HG03342 (cell line): ENCODE measurements at regions not wholly inside any gene's neighbourhood (a gene's known extent, or its start where the extent isn't known, plus 50 kb on each side); places are given as distances from the start of the nearest gene placed in this dataset.
"Not testable (repeated sequence)": the region's sequence is repeated elsewhere in the genome, so short reads cannot be mapped to it uniquely, and the experiment has no call there.

Experiments
- ATAC-seq: cut with Tn5 transposase; IDR thresholded peaks from one replicate; pipeline ENCODE4 v1.9.1; 2021; ENCODE audit warnings: mild to moderate bottlenecking, moderate library complexity; ENCODE audit not compliant: unreplicated experiment

DNA sequence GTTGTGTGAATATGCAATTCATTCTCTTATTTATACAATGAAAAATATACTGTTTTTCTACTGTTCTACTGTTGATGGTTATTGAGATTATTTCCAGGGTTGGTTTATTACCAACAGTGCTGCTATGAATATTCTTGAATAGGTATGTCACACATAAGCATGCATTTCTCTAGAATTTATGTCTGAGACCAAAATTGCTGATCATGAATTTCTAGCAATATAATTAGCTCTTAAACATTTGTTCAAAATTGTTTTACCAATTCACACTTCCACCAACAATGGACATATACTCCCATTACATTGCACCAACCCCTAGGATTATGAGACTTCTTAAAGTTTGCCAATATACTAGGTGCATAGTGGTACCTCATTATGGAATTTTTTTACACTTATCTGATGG, 164.1 kb upstream of the KCNQ5 start:
- no peak for ATAC-seq

DNA sequence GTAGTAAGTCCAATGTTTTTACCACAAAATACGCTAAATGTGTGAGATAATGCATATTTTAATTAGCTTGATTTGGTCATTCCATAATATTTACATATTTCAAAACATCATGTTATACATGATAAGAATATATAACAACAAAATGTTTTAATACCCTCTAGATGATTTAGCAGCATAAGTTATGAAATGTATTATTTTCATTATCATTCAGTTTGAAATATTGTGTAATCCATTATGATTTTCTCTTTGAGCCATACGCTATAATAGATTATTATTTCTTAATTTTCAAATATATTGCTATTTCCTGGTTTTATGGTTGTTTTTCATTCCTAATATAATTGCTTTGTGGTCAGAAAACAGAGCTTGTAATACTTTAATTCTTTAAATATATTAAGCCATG, 163.3 kb upstream of the KCNQ5 start:
- no peak for ATAC-seq

DNA sequence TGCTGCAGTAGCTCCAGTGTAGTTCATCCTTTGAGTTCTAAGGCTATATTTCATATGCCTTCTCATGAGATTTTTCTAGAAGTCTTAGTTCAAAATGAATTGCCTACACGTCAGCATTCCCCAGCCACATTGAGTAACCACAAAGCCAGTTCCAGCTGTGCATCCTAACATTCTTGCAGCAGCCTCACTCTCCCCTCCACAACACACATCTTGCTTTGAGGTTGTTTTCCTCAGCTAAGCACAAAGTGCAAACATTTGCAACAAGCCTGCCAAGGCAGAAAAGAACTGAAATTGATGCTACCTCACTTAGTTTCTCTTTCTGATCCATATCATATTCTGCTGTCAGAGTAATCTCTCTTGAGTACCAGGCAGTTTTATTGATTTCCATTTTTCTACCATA, 160.7 kb upstream of the KCNQ5 start:
- ATAC-seq = no peak

DNA sequence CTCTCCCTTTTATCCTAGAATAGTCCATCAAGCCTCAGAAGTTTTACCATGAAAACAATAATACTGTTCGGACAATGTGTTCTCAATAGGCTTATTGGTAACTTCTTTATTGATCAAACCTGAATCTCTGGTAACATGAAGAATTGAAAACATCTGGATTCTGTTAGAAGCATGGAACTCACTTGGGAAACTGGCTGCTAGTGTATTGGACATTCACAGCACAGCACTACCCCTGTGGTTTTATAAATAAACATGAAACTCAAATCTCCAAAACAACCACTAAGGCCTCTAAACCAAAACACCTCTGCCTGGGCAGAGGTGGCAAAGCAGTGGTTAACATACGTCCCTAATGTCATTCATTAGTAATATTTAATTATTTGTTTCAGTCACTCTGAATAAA, 157.6 kb upstream of the KCNQ5 start:
- ATAC-seq = no peak

DNA sequence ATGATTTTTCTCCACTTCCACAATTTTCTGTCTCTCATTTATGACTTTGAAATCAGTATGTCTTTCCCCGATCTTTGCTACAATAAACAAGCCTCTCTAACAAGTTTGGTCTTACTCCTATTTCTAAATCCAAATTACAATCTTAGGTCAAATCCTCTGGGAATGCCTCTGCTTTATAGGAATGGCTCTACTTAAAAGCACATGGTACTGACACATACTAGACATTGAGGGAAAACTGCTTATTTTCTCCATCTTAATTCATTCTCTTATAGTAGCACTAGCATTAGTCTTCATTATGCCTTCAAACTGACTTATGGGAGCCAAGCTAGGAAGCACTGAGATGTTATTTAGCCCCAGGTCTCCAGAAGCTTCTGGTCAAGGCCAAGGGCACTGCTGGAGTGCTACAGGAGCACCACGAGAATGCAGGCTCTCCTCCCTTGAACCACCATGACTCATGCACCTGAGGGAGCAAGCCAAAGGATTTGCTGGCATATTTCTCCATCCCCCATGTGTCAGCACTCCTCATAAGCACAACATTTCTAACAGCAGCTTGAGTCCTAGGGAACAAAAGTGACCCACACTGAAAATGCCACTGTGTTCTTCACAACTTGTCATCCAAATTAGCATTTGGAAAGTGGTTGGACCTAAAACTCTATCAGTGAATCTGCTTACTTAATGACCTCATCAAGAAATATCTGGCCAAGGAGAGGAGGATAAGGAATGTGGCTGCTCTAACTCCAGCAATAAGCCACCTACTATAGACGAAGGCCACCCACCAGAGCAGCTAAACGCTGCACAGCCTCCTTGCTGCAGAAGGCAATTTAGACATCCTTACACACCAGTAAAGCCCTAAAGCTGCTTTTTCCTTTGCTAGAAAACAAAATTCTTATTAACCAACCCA, 156.8 kb upstream of the KCNQ5 start:
- no peak for ATAC-seq

DNA sequence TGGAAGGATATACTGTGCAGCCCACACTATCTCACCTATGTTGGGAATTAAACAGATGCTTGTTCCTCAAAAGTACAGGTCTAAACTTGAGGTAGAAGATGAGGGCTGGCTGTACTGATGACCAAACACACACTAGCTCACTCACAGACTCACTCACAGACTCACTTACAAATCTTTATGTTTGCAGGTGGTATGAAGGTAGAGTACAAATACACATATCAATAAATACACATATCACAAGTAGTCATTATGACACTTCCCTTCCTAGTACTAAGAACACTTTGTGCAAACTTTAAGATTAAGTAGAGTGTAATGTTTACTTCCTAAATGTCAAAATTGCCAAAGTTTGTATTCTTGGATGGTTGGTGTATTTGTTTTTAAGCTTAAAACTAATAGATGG, 155.4 kb upstream of the KCNQ5 start:
- ATAC-seq = no peak

DNA sequence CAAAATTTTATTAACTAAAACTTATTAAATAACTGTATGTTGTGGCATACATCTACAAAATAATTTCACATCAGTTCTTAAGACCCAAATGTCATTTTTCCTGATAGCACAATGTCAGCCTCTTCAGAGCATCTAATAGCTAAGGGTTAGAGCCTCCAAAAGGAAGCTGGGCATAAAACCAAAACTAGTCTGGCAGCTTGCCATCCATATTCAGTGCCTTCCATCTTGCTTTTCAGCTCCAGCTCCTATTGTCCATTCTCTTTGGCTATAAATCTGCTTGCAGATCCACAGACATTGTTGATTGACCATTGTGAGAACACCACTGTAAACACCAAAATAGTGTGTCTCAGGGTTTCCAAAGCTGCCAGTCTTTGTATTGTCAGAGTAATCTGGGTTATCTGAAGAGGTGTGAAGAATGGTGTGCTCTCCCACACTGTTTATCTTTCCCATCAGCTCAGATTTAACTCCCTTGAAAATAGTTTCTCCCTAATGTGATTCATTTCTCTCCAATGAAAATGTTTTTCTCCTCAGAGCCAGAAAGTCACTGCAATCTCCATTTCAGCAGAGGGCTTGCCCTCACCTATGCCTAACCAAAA, 154.8 kb upstream of the KCNQ5 start:
- no peak for ATAC-seq

DNA sequence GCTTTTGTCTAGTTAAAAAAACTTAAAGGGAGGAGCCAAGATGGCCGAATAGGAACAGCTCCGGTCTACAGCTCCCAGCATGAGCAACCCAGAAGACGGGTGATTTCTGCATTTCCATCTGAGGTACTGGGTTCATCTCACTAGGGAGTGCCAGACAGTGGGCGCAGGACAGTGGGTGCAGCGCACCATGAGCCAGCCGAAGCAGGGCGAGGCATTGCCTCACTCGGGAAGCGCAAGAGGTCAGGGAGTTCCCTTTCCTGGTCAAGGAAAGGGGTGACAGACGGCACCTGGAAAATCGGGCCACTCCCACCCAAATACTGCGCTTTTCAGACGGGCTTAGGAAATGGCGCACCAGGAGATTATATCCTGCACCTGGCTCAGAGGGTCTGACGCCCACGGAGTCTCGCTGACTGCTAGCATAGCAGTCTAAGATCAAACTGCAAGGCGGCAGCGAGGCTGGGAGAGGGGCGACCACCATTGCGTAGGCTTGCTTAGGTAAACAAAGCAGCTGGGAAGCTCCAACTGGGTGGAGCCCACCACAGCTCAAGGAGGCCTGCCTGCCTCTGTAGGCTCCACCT, 152.4 kb upstream of the KCNQ5 start:
- ATAC-seq = not testable (repeated sequence)

DNA sequence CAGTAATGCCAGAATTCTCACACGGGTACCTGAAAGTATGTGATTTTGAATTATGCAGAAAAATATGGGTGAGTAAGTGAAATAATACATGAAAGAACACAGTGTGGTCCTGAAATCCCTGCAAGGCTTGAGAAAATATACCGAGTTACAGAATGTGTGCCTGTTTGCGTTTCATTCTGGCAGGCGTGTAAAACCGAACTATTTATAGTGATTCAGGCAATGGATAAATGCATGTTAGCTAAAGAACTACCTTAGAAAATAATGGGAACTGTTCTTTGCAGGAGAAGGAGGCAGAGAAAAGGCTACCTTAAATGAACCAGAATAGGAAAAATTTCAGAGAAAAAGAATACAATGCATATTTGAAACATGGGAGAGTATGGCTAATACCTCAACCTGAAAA, 145.8 kb upstream of the KCNQ5 start:
- no peak for ATAC-seq

DNA sequence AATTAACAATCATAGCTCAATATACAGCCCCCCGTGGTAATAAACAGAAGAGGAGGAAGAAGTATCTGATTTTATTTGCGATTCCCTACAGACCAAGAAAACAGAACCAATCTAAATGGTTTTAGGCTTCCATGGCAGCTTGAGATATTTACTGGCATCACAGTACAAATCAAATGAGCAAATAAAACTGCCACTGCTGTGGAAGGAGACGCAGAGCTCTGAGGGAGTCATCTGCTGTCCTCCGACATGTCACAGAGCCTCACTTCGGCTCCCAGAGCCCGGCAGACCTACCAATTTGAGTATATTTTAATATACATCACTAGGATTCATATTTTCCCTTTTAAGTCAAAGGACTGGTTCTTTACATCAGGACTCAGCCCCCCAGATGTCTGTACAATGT, 145.2 kb upstream of the KCNQ5 start:
- ATAC-seq = no peak

DNA sequence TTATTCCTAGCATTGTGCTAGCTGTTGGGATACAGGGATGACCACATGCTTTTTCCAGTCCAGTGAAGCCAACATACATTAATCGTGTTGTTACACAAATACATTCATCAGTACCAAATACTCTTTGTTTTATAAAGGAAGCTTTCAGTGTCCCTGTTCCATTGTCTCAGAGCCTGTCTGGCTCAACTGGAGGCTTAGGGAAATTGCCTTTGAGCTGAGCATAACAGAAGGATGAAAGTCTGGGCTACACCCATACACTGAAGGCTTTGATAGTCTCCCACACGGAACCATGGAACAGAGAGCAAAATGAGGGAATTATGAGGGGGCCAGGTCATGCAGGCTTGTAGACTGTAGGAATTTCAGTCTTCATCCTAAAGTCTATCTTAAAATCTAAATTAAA, 126.4 kb upstream of the KCNQ5 start:
- ATAC-seq = no peak

DNA sequence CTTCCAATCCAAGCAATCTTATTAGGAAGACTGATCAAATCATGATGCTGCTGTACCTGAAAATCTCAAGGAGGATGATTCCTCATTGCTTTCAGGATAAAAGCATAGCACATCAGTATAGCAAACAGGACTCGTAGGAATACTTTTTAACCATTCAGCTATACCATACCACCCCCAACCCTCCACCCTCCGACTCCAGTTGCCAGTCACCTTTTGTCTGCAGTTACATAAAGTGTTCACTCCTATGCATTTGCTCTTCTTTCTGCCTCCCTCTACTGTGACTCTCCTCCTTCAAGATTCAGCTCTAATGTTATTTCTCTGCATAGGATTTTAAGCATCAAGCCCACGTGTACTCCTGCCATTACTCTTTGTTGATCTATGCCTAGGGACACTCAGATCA, 124.7 kb upstream of the KCNQ5 start:
- no peak for ATAC-seq

DNA sequence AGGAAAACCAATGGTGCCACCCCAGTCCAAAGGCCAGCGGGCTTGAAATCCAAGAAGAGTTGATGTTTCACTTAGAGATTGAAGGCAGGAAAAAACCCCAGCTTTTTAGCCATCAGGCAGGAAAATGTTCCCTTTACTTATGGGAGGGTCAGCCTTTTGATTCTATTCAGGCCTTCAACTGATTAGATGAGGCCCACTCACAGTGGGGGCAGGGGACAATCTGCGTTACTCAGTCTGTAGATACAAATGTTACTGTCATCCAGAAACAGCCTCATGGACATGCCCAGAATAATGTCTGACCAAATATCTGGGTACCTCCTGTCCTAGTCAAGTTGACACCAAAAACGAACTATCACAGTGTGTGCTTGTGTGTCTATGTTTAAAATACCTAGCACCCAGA, 121.2 kb upstream of the KCNQ5 start:
- ATAC-seq = no peak

DNA sequence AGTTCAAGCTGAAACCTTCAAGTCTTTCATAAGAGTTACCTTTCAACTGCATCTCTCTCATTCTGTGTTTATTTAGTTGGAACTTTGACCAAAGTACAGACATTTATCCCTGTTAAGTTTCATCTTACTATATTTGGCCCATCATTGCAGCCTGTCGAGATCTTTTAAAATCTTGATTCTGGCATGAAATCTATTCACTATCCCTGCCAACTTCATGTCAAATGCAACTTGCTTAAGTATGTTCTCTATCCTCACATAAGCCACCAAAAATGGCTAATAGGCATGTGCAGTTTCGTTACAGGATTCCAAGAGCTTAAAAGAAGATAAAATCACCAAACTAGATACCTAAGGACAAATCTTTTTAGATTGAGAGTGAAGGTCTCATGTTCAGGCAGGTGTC, 117.5 kb upstream of the KCNQ5 start:
- no peak for ATAC-seq

DNA sequence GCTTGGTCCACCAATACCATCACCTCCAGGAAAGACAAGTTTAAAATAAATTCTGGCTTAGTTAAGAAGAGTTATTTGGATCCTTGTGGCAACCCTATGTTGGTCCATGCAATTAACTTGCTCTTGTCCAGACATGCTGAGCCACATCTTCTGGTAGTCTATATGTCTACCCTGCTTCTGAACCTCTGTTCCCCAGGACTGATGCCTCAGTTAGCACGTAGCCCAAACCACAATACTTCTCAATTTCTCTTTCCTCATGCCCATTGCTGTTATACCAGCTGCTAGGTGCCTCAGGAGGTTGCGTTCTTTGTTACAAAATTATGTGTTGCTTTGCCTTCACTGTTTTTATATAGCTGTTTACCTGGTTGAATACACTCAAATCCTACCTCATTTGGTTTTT, 116.4 kb upstream of the KCNQ5 start:
- no peak for ATAC-seq

DNA sequence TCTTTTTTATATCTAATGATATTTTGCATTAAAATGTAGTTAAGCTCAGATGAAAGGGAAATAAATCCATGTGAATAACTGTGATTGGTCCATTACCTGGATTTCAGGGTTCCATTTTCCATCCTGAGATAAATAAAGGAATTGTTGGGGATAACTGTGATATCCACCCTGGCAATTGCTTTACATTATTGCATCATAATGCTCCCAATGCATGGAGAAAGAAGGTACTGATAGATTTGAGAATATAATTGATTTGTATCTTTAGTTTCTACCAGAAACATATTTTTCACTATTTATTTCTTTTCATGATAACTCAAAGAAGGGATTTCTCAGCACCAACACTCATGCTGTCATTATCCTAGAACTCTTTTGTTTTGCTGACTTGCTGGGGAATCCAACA, 102.0 kb upstream of the KCNQ5 start:
- no peak for ATAC-seq

DNA sequence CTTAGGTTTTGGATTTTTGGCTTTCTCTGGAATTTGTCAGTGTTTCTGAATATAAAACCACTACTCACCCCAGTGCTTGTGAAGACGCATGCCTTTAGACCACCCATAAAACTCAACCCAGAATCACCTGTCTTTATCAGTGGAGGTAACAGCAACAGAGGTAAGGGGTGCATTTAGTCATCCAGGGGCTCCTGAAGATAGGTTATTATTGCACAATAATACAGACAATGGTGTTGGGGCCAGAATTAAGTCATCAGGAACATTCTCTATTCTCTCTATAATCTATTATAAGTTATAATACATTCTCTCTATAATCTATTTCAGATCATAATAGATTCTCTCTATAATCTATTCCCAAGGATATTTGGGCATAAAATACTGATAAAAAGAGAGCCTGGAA, 100.2 kb upstream of the KCNQ5 start:
- ATAC-seq = no peak

DNA sequence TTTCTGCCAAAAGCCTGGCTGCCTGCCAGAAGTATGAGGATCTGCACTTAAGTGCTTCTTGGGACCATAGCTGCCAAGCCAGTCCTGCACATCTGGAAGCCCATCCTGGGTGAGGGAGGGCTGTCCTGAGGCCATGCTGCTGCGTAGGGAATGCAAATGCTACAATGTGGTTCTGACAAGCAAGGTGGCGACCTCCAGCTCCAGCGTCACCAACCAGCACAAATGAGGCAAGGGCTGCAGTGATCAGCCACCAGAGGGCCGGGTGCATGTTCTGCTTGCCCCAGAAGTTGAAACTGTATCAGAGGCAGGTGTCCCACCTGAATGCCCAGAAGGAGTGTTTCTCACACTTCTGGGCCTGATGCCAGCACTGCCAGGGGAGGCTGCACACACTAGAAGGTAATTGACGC, 99.1 kb upstream of the KCNQ5 start:
- ATAC-seq = peak; percentile 52

DNA sequence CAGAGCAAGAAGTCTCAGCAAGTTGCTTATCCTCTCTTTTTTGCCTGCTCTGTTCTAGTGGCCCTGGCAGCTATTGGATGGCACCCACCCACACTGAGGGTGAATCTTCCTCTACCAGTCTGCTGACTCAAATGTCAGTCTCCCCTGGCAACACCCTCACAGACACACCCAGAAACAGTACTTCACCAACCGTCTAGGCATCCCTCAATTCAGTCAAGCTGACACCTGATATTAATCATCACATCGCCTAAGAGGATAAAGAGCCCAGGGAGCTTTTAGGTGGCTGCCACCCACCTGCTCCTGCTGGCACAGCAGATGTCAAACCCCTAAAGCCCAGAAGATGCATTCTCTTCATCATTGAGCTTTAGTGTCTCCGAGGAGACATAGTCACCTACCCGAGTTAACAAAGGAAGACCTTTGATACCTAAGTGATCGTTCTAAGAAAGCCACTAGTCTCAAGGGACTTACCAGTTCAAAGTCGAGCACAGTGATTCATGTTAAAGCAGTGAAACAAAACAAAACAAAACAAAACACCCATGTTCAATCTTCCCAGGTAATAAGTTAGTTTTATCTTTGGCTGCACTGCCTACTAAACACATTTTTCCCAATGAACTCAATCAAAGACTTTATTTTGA, 97.7 kb upstream of the KCNQ5 start:
- ATAC-seq = peak; percentile 69

DNA sequence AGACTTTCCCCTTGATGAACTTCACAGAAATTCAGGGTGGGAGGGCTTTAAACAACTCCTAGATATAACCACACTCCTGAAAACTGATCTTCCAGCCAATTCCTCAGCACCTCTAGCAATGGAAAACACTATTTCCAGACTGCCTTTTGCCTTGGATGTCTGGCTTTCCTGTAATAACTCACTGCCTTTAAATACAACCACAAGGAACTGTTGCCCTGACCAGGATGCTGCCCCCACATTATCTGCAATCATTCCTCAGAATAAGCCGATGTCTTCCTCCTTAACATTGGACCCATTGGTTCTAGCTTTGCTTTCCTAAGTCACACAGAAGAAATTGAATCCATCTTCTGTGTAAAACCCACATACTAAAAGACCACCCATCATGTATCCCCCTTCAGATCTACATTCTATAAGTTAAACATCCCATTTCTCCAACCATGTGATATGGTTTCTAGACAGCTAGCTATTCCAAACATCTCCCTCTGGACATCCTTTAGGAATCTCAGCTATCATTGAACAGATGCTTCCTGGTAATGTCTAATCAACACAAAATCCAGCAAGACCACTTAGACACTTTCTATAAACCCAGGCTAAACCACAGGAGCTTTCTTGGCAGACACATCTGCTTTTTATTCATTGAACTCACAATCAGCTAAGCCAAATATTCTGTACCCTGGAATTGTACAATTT, 95.9 kb upstream of the KCNQ5 start:
- ATAC-seq = no peak

DNA sequence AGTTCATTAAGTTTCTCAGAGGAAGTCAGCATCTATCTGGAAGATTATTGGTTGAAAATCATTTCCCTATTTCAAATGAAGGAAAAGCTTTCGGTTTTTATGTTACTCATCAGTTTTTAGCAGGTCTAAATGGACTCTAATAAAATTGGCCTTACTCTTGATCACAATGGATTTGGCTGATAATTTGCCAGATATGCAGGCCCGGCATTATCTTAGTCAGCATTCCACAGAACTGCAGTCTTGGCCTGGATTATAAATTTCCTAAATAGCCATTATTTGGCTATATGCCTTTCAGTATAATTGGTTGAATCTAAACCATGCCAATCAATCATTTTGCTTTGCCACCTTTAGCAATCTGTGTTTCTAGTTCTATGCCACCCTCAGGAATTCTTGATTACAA, 91.7 kb upstream of the KCNQ5 start:
- no peak for ATAC-seq
